Activated CD8-positive, alpha-beta T cell treated with anti-CD3 and anti-CD28 coated beads for 36 hours (primary cell): ENCODE measurements at regions not wholly inside any gene's neighbourhood (a gene's known extent, or its start where the extent isn't known, plus 50 kb on each side); places are given as distances from the start of the nearest gene placed in this dataset.

ENCODE experiments used
- ATAC-seq: fragments of 200-7000 bp; cut with Tn5 transposase; one replicate; pipeline ENCODE4 v1.10.0; 2021; ENCODE audit warnings: mild to moderate bottlenecking, moderate library complexity
- CTCF ChIA-PET: fragments of 350-600 bp; sonication (Branson Sonifier 250); formaldehyde crosslinking; loops from one replicate; lab custom pipeline; 2021; ENCODE audit warnings: antibody characterized with exemption; lab: Charles Lee
- POLR2A ChIA-PET: fragments of 350-600 bp; sonication (Branson Sonifier 250); formaldehyde crosslinking; loops from one replicate; lab custom pipeline; 2021; ENCODE audit warnings: antibody characterized with exemption; lab: Charles Lee
- DNase-seq: peaks from one replicate; pipeline ENCODE4 v3.0.0-alpha.2; 2020
- H3K27ac Mint-ChIP-seq: one replicate; pipeline ENCODE4 v1.8.0; 2021; ENCODE audit warnings: mild to moderate bottlenecking, mixed read lengths
- H3K27me3 Mint-ChIP-seq: one replicate; pipeline ENCODE4 v1.8.0; 2021; ENCODE audit warnings: mixed read lengths
- H3K36me3 Mint-ChIP-seq: one replicate; pipeline ENCODE4 v1.8.0; 2021; ENCODE audit warnings: low read depth, mixed read lengths
- H3K4me1 Mint-ChIP-seq: one replicate; pipeline ENCODE4 v1.8.0; 2021; ENCODE audit warnings: low read depth, mixed read lengths
- H3K4me3 Mint-ChIP-seq: one replicate; pipeline ENCODE4 v1.8.0; 2021; ENCODE audit warnings: mild to moderate bottlenecking, moderate library complexity, mixed read lengths
- H3K9me3 Mint-ChIP-seq: one replicate; pipeline ENCODE4 v1.8.0; 2021; ENCODE audit warnings: mixed read lengths
- CTCF ChIP-seq: fragments of 200-600 bp; IDR thresholded peaks from one replicate; pipeline ENCODE4 v1.8.0; 2022; ENCODE audit warnings: antibody characterized with exemption, mild to moderate bottlenecking
- intact Hi-C: fragments of 100-400 bp; cut with micrococcal nuclease; formaldehyde crosslinking; loops from one replicate; pipeline ENCODE4 v1.10.0; 2022

- Mint-ChIP-seq H3K27me3 (no peaks in the 10 kb centered on the region), H3K36me3 (no peaks in the 10 kb centered on the region), H3K27ac (no peak overlapping the region), H3K9me3 (peaks cover 5% of the 10 kb centered on the region), H3K4me3 (no peak overlapping the region), H3K4me1 (peaks cover 5% of the 10 kb centered on the region)
- DNase-seq (no peak), ATAC-seq (no peak)
- no peak for TF ChIP-seq CTCF
- intact Hi-C loops = no loop called here
- ChIA-PET POLR2A (no interaction called here), CTCF (interaction anchor here (1.1 kb wide), 1 partner anchor 69 kb away, joined by 3 read pairs; no protein-coding TSS in a partner anchor)
Measured at GRCh38 chr6:141492521-141493284, 640.0 kb upstream of the GJE1 start.

DNA sequence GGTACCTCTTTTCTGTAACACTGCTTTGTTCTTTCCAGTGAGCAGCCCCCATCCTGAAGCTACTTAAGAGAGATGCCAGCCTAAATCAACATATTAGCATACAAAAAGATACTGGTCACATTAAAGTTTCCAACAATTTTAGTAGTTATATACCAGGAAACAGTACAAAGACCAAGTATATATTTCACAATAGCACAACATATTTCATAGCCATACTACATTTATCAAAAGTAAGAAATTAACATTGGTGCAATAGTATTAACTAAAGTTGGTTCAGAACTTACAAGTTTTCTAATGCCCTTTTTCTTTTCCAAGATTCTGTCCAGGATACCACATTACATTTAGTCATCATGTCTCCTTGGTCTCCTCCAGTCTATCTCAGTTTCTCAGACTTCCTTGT, 641.0 kb upstream of the GJE1 start:
- Mint-ChIP-seq H3K4me3 (no peak overlapping the region), H3K4me1 (peaks cover 8% of the 10 kb centered on the region), H3K36me3 (no peaks in the 10 kb centered on the region), H3K9me3 (peaks cover 5% of the 10 kb centered on the region), H3K27me3 (no peaks in the 10 kb centered on the region), H3K27ac (no peak overlapping the region)
- DNase-seq (no peak), ATAC-seq (no peak)
- ChIA-PET CTCF (interaction anchor here (1.1 kb wide), 1 partner anchor 70 kb away, joined by 3 read pairs; no protein-coding TSS in a partner anchor), POLR2A (no interaction called here)
- intact Hi-C loops = no loop called here
- no peak for TF ChIP-seq CTCF

DNA sequence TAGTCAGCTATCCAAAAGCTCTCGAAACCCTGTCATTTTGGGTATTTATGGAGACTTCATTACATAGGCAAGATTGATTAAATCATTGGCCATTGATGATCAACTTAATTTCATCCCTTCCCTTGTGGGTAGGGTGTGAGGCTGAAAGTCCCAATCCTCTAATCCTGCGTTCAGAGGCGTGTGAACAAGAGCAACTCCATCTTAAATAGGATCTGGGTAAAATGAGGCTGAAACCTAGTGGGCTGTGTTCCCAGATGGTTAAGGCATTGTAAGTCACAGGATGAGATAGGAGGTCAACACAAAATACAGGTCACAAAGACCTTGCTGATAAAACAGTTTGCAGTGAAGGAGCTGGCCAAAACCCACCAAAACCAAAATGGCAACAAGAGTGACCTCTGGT, 641.7 kb upstream of the GJE1 start:
- DNase-seq (no peak), ATAC-seq (no peak)
- Mint-ChIP-seq H3K4me3 (no peak overlapping the region), H3K27ac (no peak overlapping the region), H3K4me1 (peaks cover 8% of the 10 kb centered on the region), H3K9me3 (peaks cover 7% of the 10 kb centered on the region), H3K36me3 (no peaks in the 10 kb centered on the region), H3K27me3 (no peaks in the 10 kb centered on the region)
- no peak for TF ChIP-seq CTCF
- CTCF ChIA-PET = no interaction called here
- POLR2A ChIA-PET = no interaction called here
- intact Hi-C loops = no loop called here

DNA sequence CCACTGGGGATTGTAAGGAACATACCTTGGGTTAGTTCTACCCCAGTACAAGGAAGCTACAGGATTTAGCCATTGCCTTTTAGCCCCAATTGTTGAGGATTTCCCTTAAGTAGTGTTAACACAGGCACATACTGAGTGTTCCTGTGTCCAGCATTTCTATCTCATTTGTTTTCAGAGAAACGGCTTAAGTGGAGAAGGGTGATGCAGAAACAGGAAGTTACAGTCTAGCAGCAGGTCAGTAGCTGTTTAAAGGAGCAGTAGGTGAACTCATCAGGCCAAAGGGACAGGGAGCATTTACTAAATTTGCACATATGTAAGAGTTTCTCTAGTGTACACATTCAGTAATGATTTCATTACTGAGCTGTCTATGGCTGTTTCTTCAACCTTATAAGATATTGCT, 644.2 kb upstream of the GJE1 start:
- POLR2A ChIA-PET = no interaction called here
- no peak for TF ChIP-seq CTCF
- intact Hi-C loops = no loop called here

GRCh38 chr6:141486942-141487341, 645.8 kb upstream of the GJE1 start:
- Mint-ChIP-seq H3K27ac (no peak overlapping the region), H3K4me1 (peaks cover 36% of the 10 kb centered on the region), H3K36me3 (peaks cover 5% of the 10 kb centered on the region), H3K27me3 (no peaks in the 10 kb centered on the region), H3K4me3 (no peak overlapping the region), H3K9me3 (peaks cover 9% of the 10 kb centered on the region)
- ATAC-seq (no peak), DNase-seq (no peak)
- no peak for TF ChIP-seq CTCF
- POLR2A ChIA-PET = no interaction called here
- intact Hi-C loops = no loop called here
- CTCF ChIA-PET = no interaction called here

More for the DNA sequence above, 644.2 kb upstream of the GJE1 start:
- CTCF ChIA-PET = interaction anchor here (0.9 kb wide), 1 partner anchor 9 kb away, joined by 3 read pairs; no protein-coding TSS in a partner anchor
- ATAC-seq (no peak), DNase-seq (no peak)
- no peak overlapping the region for H3K4me3 Mint-ChIP-seq
- peaks cover 28% of the 10 kb centered on the region for H3K4me1 Mint-ChIP-seq
- H3K27ac Mint-ChIP-seq = peak overlapping the region; percentile 14
- no peaks in the 10 kb centered on the region for H3K27me3 Mint-ChIP-seq
- H3K9me3 Mint-ChIP-seq = peaks cover 9% of the 10 kb centered on the region
- peaks cover 5% of the 10 kb centered on the region for H3K36me3 Mint-ChIP-seq
